ENCODE measurements at regions not wholly inside any gene's neighbourhood (a gene's known extent, or its start where the extent isn't known, plus 50 kb on each side); places are given as distances from the start of the nearest gene placed in this dataset.

GRCh38 chr11:95374105-95374504 lies 143.1 kb upstream of the SESN3 start:
- Histone ChIP-seq H3K79me2 (ENCODE audit: low read depth) (no peaks in the 10 kb centered on the region), H3K4me3 (no peak overlapping the region), H3K27me3 (no peaks in the 10 kb centered on the region), H3K4me2 (no peak overlapping the region), H2AFZ (replicated peaks) (no peak overlapping the region), H3K27ac (no peak overlapping the region), H3F3A (ENCODE audit: low read depth) (no peaks in the 10 kb centered on the region), H3K4me1 (peaks cover 28% of the 10 kb centered on the region), H3K36me3 (no peaks in the 10 kb centered on the region), H3K9ac (no peak overlapping the region), H4K20me1 (ENCODE audit: low read depth) (no peaks in the 10 kb centered on the region), H3K9me3 (ENCODE audit: low read depth) (no peaks in the 10 kb centered on the region)
- no peaks in the 10 kb centered on the region for H3K36me3 Mint-ChIP-seq
- peaks cover 7% of the 10 kb centered on the region for H3K4me1 Mint-ChIP-seq
- no peak overlapping the region for H3K4me3 Mint-ChIP-seq
- DNase-seq (ENCODE audit: low spot score): no peak
- no peak overlapping the region for H3K27ac Mint-ChIP-seq
- TF ChIP-seq EZH2phosphoT487 (IDR thresholded peaks at IDR 0.05): no peak
- no peak for TF ChIP-seq CTCF (IDR thresholded peaks at IDR 0.05)
- TF ChIP-seq EZH2 (IDR thresholded peaks at IDR 0.05): no peak
- H3K9me3 Mint-ChIP-seq: no peaks in the 10 kb centered on the region
- no peaks in the 10 kb centered on the region for H3K27me3 Mint-ChIP-seq (ENCODE audit: insufficient read depth, low read depth)

GRCh38 chr11:95373241-95373640 lies 142.2 kb upstream of the SESN3 start:
- Histone ChIP-seq H3K4me2 (no peak overlapping the region), H4K20me1 (ENCODE audit: low read depth) (no peaks in the 10 kb centered on the region), H3K9ac (no peak overlapping the region), H2AFZ (replicated peaks) (no peak overlapping the region), H3K4me1 (peaks cover 20% of the 10 kb centered on the region), H3K36me3 (no peaks in the 10 kb centered on the region), H3K9me3 (ENCODE audit: low read depth) (no peaks in the 10 kb centered on the region), H3F3A (ENCODE audit: low read depth) (no peaks in the 10 kb centered on the region), H3K4me3 (no peak overlapping the region), H3K27ac (no peak overlapping the region), H3K27me3 (no peaks in the 10 kb centered on the region), H3K79me2 (ENCODE audit: low read depth) (no peaks in the 10 kb centered on the region)
- H3K36me3 Mint-ChIP-seq: no peaks in the 10 kb centered on the region
- H3K27ac Mint-ChIP-seq: no peak overlapping the region
- no peaks in the 10 kb centered on the region for H3K9me3 Mint-ChIP-seq
- H3K27me3 Mint-ChIP-seq (ENCODE audit: insufficient read depth, low read depth): no peaks in the 10 kb centered on the region
- peaks cover 7% of the 10 kb centered on the region for H3K4me1 Mint-ChIP-seq
- no peak overlapping the region for H3K4me3 Mint-ChIP-seq
- DNase-seq (ENCODE audit: low spot score): no peak
- no peak for TF ChIP-seq EZH2phosphoT487 (IDR thresholded peaks at IDR 0.05)
- TF ChIP-seq CTCF (IDR thresholded peaks at IDR 0.05): no peak
- no peak for TF ChIP-seq EZH2 (IDR thresholded peaks at IDR 0.05)

GRCh38 chr11:95372097-95372656 lies 141.2 kb upstream of the SESN3 start:
- no peaks in the 10 kb centered on the region for H3K79me2 ChIP-seq (ENCODE audit: low read depth)
- H3K4me1 ChIP-seq: peaks cover 23% of the 10 kb centered on the region
- DNase-seq (ENCODE audit: low spot score): no peak
- H3F3A ChIP-seq (ENCODE audit: low read depth): peaks cover 7% of the 10 kb centered on the region
- Mint-ChIP-seq H3K4me1 (peaks cover 7% of the 10 kb centered on the region), H3K4me3 (no peak overlapping the region), H3K36me3 (no peaks in the 10 kb centered on the region), H3K27ac (no peak overlapping the region), H3K27me3 (ENCODE audit: insufficient read depth, low read depth) (no peaks in the 10 kb centered on the region), H3K9me3 (no peaks in the 10 kb centered on the region)
- no peak overlapping the region for H3K4me2 ChIP-seq
- no peaks in the 10 kb centered on the region for H3K36me3 ChIP-seq
- H3K9ac ChIP-seq: no peak overlapping the region
- no peak overlapping the region for H3K4me3 ChIP-seq
- H2AFZ ChIP-seq (replicated peaks): no peak overlapping the region
- no peaks in the 10 kb centered on the region for H4K20me1 ChIP-seq (ENCODE audit: low read depth)
- H3K27me3 ChIP-seq: no peaks in the 10 kb centered on the region
- no peaks in the 10 kb centered on the region for H3K9me3 ChIP-seq (ENCODE audit: low read depth)
- TF ChIP-seq CTCF (IDR thresholded peaks at IDR 0.05) (no peak), EZH2phosphoT487 (IDR thresholded peaks at IDR 0.05) (no peak), EZH2 (IDR thresholded peaks at IDR 0.05) (no peak)
- no peak overlapping the region for H3K27ac ChIP-seq
